OCI-LY1 (cell line): ENCODE measurements at regions not wholly inside any gene's neighbourhood (a gene's known extent, or its start where the extent isn't known, plus 50 kb on each side); places are given as distances from the start of the nearest gene placed in this dataset.

Experiments
- CTCF ChIP-seq: fragments of 200-600 bp; sonication (generic), shearing (Covaris generic); IDR thresholded peaks from 2 replicates; pipeline ENCODE4 v1.5.1; 2017; ENCODE audit warnings: mild to moderate bottlenecking, antibody characterized with exemption, low read length, moderate library complexity, mixed read lengths
- EZH2 ChIP-seq: fragments of 200-600 bp; sonication (generic), shearing (Covaris generic); IDR thresholded peaks from 2 replicates; pipeline ENCODE4 v1.8.0; 2017; ENCODE audit warnings: borderline replicate concordance, mixed run types, mild to moderate bottlenecking, antibody characterized with exemption, low read length, moderate library complexity, mixed read lengths

GRCh38 chr16:64773184-64773583 is 348.7 kb downstream of the CDH11 start:
- TF ChIP-seq CTCF: no peak
- TF ChIP-seq EZH2: no peak
